HG02938 (cell line): ENCODE measurements at regions not wholly inside any gene's neighbourhood (a gene's known extent, or its start where the extent isn't known, plus 50 kb on each side); places are given as distances from the start of the nearest gene placed in this dataset.

Experiments used
- ATAC-seq: cut with Tn5 transposase; IDR thresholded peaks from one replicate; pipeline ENCODE4 v1.9.1; 2021; ENCODE audit warnings: mild to moderate bottlenecking, moderate library complexity; ENCODE audit not compliant: unreplicated experiment

- ATAC-seq = no peak
These were observed 248.9 kb downstream of the TMEM182 start for GRCh38 chr2:103010751-103011150.

DNA sequence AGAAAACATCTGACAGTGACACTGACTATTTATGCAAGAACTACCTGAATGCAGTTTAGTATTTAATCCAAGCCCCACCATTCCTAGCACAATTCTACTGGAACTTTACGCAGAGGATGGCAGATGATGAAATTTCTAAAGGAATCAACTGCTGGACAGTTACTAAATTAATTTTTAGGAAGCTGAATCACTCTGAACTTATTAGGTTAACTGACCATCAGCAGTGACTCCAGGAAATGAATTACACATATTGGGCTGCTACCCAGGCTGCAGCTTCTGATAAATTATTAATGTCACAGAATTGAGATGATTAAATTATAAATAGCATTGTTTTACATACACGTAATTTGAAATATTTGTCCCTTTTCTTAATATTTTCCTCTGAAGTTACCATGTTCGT lies 250.8 kb downstream of the TMEM182 start:
- ATAC-seq = no peak

- ATAC-seq = no peak
These were observed 263.2 kb downstream of the TMEM182 start for GRCh38 chr2:103025056-103025455.

DNA sequence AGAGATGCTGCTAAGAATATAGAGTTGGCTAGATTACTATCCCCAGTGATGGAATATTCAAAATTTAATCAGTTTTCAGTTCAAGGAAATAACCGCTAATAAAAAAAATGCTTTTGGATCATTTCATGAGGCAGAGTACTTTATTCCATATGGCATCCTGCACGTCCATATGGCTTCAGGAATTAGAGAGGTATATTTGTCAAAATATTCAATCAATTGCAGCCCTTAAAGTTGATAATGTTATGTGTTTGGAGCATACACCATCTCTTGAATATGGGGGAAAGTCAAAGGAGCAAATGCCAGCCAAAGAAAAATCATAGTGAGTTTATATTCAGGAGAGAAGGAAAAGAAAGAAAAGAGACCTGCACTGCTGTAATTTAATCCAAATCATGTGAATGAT lies 266.4 kb downstream of the TMEM182 start:
- no peak for ATAC-seq
